Fibroblast of the conjunctiva (primary cell): ENCODE measurements at regions not wholly inside any gene's neighbourhood (a gene's known extent, or its start where the extent isn't known, plus 50 kb on each side); places are given as distances from the start of the nearest gene placed in this dataset.

ENCODE experiments used
- DNase-seq: peaks from one replicate; pipeline ENCODE4 v3.0.0-alpha.2; 2010; ENCODE audit warnings: low read depth

GRCh38 chr4:35700663-35701062 lies 543.7 kb downstream of the ARAP2 start:
- DNase-seq: no peak

DNA sequence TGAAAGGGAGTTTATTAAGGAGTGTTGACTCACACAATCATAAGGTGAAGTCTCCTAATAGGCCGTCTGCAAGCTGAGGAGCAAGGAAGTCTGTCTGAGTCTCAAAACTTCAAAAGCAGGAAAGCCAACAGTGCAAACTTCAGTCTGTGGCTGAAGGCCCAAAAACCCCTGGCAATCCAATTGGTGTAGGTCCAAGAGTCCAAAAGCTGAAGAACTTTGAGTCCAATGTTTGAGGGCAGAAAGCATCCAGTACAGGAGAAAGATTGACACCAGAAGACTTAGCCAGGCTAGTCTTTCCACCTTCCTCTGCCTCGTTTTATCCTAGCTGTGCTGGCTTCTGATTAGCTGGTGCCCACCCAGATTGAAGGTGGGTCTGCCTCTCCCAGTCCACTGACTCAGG lies 535.2 kb downstream of the ARAP2 start:
- no peak for DNase-seq

GRCh38 chr4:35710343-35710742 lies 534.0 kb downstream of the ARAP2 start:
- DNase-seq: no peak

DNA sequence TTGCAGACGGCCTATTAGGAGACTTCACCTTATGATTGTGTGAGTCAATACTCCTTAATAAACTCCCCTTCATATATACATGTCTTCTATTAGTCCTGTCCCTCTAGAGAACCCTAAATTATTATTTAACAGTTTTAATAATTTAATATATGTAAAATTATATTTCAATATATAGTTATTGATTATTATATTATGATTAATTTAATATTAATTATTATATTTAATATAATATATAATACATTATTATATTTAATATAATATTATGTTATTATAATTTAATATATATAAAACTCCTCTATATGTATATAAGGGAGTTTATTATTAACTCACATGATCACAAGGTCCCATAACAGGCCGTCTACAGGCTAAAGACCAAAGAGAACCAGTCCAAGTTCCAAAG lies 533.2 kb downstream of the ARAP2 start:
- DNase-seq: no peak

DNA sequence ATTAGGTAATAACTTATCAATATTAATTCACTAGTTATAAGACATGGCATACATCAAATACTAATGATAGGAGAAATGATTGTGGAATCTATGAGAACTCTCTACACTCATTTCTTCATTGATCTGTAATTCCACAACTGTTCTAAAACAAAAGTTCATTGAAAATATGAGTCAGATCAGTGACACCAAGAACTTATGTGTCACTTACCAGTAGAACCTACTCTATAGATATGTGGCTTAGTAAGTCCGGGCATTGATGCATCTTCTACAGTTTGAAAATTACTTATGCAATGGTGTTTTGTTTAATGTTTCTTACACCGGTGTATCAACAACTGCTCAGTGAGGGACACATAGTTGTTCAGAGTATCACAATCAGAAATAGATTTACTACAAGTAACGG lies 520.3 kb downstream of the ARAP2 start:
- DNase-seq: no peak

DNA sequence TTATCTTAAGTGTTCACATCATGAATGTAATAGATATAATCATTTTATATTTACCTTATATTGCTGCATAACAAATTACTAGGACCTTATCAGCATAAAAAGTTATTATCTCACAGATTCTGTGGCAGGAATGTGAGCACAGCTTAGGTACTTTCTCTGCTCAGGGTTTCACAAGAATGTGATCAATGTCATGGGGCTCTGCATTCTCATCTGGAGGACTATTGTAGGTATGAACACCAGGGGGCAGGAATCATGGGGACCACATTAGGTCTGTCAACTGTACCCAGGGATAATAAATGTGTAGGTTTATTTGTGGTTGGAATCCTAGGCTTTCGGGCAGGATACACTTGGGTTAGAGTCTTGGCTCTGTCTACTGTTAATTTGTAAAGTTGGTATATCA lies 519.2 kb downstream of the ARAP2 start:
- no peak for DNase-seq

GRCh38 chr4:35730414-35730813 lies 513.9 kb downstream of the ARAP2 start:
- DNase-seq: no peak

DNA sequence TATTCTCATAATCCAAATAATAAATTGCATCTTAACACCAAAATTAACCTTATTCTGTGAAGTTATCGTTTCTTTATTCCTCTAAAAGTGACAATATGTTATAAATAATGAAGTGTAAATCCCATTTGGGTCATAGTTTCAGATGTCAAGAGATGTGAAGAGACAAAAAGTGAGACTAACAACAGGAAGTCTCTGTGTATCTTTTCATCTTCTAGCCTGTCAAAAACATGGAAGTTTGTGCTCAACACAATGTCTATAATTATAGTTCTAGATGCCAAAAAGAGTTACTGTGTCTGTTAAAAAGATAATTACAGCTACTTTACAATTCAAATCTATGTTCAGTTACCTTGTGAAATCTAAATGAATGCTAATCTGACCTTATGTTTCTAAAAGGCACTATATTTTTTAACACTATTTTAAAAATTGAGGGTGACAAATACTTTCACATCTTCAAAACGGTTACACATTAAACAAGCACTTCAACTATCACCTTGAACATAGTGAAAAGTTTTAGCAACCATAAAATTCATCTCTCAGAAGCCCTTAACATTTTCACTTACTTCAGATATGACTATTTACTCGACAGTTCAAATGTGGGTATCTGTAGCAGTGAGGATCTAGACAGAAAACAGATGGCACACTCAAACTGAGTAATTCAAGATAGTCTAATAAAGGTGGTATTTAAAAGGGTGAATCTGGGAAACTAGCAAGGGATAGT lies 509.8 kb downstream of the ARAP2 start:
- DNase-seq: no peak

DNA sequence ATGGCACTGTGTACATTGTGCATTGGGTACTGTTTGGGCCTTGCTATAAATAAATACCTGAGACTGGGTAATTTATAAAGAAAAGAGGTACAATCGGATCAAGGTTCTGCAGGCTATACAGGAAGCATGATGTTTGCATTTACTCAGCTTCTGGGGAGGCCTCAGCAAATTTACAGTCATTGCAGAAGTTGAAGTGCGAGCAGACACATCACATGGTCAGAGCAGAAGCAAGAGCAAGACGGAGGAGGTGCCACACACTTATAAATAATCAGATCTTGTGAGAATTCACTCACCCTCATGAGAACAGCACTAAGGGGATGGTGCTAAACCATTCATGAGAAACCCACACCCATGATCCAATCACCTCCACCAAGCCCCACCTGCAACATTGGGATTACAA lies 505.0 kb downstream of the ARAP2 start:
- DNase-seq: no peak

- DNase-seq: no peak
Measured at GRCh38 chr4:35754047-35754446, 490.3 kb downstream of the ARAP2 start.

- no peak for DNase-seq
Measured at GRCh38 chr4:35757836-35758235, 486.5 kb downstream of the ARAP2 start.

DNA sequence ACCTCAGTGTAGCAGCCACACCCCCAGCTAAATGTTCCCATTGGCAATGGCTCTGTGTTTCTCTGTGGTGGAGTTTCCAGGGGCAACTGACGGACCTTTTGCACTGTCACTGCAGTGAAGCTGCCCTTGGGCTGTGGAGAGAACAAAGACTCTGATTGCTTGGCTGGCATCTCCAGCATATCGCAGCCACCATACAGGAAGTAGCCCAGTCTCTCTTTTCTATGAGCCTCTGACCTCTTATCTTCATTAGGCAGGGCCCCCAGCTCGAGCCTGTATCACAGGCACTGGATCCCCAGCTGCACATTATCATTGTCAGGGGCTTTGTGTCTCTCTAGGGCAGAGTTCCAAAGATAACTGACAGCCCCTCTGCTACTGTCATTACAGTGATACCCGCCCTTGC lies 483.5 kb downstream of the ARAP2 start:
- no peak for DNase-seq

DNA sequence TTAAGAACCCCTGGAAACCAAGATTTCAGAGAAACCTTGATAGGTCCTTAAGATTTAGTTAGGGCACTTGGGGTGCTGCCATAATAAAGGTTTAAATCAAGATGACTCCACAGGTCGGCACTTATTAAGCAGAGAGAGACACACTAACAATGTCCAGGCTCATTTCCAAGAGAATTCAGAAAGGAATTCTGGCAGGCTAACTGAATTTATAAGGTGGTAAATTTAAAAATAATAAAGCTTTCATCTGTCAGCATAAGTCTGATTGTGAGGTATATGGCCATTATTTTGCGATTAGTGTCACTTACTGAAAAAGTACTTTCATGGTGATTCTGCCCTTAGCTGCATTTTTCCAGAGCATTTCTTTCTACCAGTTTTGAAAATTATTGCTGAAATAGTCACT lies 472.7 kb downstream of the ARAP2 start:
- DNase-seq: no peak

DNA sequence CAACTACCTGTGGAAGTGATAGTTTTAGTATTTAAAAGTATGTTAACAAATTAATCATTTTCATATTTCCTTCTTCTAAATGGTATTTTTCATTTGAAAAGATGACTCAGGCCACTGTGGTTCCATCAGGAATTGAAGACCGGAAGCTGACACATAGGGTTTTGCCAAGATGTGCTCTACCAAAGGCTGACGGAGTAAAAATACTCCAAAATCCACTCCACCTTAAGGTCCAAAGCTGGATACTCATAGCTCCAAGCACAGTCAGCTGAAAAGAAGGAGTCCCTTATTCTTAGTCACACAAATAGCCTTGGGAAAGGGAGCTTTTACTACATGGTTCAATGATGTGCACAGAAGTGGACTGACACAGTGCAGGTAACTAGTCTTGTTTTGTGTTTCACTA lies 472.0 kb downstream of the ARAP2 start:
- no peak for DNase-seq

GRCh38 chr4:35789899-35790574 lies 454.3 kb downstream of the ARAP2 start:
- no peak for DNase-seq

DNA sequence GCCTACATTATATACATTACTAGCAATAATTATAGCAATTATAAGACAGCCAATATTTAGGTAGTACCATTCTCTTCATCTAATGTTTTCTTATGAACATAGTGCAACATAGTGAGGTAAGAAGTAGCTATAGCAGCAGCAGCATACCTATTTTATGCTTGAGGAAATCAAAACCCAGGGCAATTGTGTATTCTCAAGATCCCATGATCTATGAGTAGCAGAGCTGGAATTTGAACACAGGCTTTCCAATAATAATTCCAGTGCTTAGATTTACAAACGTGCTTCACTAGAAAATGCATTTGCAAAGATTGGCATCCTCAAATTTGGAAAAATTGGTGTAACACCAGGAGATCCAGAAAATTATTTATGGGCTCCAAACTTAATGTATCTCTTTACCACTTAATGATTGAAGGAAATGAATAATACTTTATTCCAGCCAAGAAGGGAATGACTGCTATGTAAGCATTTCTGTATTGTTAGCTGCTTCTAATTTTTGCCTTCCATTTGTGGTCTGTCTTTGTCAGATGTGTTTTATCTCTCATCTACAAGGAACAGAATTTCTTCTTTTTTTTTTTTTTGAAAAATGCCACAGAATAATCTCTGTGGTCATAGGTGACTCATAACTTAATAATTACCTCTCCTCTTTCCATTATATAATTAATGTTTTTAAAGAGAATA lies 451.1 kb downstream of the ARAP2 start:
- DNase-seq: no peak

DNA sequence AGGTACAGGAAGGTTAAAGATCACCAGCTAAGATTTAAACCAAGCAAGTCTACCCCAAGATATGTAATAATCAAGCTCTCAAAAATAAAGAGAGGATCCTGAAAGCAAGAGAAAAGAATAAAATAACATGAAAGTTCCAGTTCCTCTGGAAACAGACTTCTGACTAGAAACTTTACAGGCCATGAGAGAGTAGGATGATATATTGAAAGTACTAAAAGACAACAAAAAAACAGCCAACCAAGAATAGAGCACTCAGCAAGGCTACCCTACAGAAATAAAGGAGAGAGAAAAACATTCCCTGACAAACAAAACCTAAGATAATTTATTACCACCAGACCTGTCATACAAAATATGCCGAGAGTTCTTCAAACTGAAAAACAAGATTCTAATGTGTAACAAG lies 450.5 kb downstream of the ARAP2 start:
- DNase-seq: no peak

DNA sequence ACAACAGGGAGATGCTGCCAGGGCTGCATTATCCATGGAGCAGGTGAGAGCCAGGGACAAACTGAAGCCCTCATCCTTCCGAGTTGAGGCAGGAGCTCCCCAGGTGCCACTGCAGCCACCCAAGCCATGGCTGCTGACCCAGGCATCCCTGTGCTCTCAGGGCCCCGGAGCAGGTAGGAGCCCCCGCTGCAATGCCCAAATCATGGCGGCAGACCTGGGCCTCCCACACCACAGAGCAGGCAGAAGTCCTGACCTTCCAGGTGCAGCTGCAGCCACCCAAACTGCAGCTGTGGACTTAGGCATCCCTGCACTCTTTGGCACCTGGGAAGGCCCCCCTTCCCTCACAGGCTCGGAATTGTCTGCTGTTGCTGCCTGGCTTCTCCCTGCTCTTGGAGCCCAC lies 443.6 kb downstream of the ARAP2 start:
- no peak for DNase-seq

GRCh38 chr4:35802644-35803043 lies 441.7 kb downstream of the ARAP2 start:
- no peak for DNase-seq

DNA sequence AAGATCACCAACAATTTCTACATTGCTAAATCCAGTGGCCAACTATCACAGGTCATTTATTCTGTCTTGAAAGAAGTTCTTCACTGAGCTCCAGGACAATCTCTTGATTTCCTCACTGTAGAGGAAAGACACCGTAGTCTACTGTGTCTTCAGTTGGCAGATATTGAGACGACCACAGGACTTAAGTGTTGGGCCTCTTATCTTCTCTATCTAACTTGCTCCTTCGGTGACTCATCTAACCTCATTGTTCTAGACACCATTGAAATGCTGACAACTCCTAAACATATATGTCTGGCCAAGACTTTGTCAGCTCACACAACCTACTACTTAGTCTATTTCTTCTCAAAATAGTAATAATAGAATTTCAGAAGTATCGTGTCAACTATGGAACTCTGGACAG lies 425.8 kb downstream of the ARAP2 start:
- no peak for DNase-seq

DNA sequence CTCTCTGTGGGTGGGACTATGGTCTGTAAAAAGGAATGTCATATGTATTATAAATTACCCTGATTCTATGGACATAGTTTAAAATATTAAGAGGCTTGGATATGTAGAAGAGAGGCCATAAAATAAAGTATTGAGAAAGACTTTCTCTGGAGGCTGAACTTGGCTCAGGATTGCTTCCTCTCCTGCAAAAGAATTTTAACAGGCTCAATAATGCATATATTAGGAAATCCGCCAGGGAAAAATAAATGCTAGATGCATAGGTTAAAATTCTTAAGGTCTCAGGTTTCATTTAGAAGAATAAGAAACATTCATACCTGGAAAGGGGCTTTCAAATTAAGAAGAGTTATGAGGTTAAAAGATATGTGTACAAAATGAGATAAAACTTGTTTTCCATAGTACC lies 424.3 kb downstream of the ARAP2 start:
- DNase-seq: no peak

DNA sequence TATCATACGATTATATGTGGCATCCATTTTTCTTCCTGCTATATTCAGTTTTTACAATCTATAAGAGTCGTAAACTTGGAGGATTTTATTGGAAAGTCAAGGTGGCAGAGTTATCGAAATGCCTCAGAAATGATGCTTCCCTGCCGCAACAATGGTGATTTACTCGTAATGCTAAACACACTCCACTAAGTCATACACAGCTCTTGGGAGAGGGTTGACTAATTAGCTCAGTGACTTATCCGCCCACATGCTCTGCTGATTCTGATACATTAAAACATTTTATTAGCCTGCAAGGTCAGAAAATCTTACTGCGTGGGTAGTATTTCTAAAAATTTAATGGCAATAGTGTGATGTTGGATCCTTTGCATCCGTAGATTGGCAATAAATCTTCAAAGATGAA lies 420.1 kb downstream of the ARAP2 start:
- no peak for DNase-seq

GRCh38 chr4:35835893-35836292 lies 408.4 kb downstream of the ARAP2 start:
- DNase-seq: no peak

GRCh38 chr4:35836596-35836995 lies 407.7 kb downstream of the ARAP2 start:
- no peak for DNase-seq
